ENCODE measurements at regions not wholly inside any gene's neighbourhood (a gene's known extent, or its start where the extent isn't known, plus 50 kb on each side); places are given as distances from the start of the nearest gene placed in this dataset.

DNA sequence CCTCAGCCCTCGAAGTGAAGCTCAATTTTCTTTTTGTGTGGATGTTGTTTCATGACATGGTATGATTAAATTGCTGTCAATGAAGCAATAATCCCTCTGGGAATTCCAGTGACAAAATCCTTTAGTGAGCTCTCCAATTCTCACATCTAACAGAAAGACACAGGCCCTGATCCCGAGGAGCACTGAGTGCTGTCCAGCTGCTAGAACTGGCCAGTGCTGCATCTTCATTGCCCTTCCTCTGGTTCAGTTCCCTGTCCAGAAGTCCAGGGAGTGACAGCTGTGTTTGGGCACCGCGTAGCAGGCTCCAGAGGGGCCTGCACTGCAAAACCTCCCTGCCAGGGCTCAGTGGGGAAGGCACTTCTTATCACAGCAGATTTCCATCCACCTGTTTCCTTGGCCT lies 516.8 kb upstream of the ATP11B start:
- Histone ChIP-seq H3K27me3 (ENCODE audit: control insufficient read depth, insufficient read depth, low read length) (no peaks in the 10 kb centered on the region), H3K9me3 (ENCODE audit: control insufficient read depth, insufficient read depth, low read length) (no peaks in the 10 kb centered on the region), H3K27ac (ENCODE audit: low read length) (no peak overlapping the region), H3K4me3 (ENCODE audit: low read length) (no peak overlapping the region), H3K36me3 (ENCODE audit: control insufficient read depth, insufficient read depth, low read length) (no peaks in the 10 kb centered on the region), H3K4me1 (ENCODE audit: control insufficient read depth, insufficient read depth, low read length) (no peaks in the 10 kb centered on the region)
- Mint-ChIP-seq H3K4me1 (no peaks in the 10 kb centered on the region), H3K4me3 (no peak overlapping the region), H3K27ac (no peak overlapping the region), H3K36me3 (no peaks in the 10 kb centered on the region), H3K27me3 (ENCODE audit: low read depth in 2 of 2) (no peaks in the 10 kb centered on the region), H3K9me3 (peaks cover 2 to 7% of the 10 kb centered on the region in 2 donors)
- no peak for ATAC-seq
- 49% methylated on average over 3 of the region's 4 CpGs for WGBS (ENCODE audit: insufficient coverage)
- no peak for DNase-seq
- TF ChIP-seq, protein P1, sequence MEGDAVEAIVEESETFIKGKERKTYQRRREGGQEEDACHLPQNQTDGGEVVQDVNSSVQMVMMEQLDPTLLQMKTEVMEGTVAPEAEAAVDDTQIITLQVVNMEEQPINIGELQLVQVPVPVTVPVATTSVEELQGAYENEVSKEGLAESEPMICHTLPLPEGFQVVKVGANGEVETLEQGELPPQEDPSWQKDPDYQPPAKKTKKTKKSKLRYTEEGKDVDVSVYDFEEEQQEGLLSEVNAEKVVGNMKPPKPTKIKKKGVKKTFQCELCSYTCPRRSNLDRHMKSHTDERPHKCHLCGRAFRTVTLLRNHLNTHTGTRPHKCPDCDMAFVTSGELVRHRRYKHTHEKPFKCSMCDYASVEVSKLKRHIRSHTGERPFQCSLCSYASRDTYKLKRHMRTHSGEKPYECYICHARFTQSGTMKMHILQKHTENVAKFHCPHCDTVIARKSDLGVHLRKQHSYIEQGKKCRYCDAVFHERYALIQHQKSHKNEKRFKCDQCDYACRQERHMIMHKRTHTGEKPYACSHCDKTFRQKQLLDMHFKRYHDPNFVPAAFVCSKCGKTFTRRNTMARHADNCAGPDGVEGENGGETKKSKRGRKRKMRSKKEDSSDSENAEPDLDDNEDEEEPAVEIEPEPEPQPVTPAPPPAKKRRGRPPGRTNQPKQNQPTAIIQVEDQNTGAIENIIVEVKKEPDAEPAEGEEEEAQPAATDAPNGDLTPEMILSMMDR (IDR thresholded peaks at IDR 0.05) = no peak
- intact Hi-C loops (cut with micrococcal nuclease) = no loop called here

DNA sequence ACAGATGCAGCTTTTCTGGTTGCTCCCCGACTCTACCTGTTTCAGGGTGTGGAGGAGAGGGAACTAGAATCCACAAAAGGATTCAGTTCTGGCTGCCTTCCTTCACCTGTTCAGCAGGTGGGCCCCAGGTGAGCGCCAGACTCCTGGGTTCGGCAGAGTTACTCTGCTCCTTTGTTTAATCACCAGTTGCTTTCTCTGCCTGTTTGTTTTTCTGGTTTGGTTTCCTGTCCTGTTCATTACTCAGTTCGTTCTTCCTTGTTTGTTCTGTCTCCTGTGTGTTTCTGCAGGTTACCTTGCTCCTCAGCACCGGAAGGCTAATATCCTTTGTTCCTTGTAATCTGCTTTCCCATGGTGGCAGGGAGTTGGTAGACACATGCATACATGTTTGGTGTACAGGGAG lies 508.5 kb upstream of the ATP11B start:
- Histone ChIP-seq H3K4me1 (ENCODE audit: control insufficient read depth, insufficient read depth, low read length) (no peaks in the 10 kb centered on the region), H3K27me3 (ENCODE audit: control insufficient read depth, insufficient read depth, low read length) (no peaks in the 10 kb centered on the region), H3K27ac (ENCODE audit: low read length) (no peak overlapping the region), H3K4me3 (ENCODE audit: low read length) (no peak overlapping the region), H3K36me3 (ENCODE audit: control insufficient read depth, insufficient read depth, low read length) (no peaks in the 10 kb centered on the region), H3K9me3 (ENCODE audit: control insufficient read depth, insufficient read depth, low read length) (no peaks in the 10 kb centered on the region)
- no peak for ATAC-seq
- 77% methylated on average over 5 of the region's 5 CpGs for WGBS (ENCODE audit: insufficient coverage)
- no peak overlapping the region for H3K27ac Mint-ChIP-seq
- no peak for DNase-seq
- no peaks in the 10 kb centered on the region for H3K36me3 Mint-ChIP-seq
- intact Hi-C loops (cut with micrococcal nuclease) = no loop called here
- H3K9me3 Mint-ChIP-seq = peaks cover 3 to 4% of the 10 kb centered on the region in 2 donors
- H3K27me3 Mint-ChIP-seq (ENCODE audit: low read depth in 2 of 2) = no peaks in the 10 kb centered on the region
- no peaks in the 10 kb centered on the region for H3K4me1 Mint-ChIP-seq
- H3K4me3 Mint-ChIP-seq = no peak overlapping the region
- TF ChIP-seq, protein P1 (IDR thresholded peaks at IDR 0.05) = no peak

DNA sequence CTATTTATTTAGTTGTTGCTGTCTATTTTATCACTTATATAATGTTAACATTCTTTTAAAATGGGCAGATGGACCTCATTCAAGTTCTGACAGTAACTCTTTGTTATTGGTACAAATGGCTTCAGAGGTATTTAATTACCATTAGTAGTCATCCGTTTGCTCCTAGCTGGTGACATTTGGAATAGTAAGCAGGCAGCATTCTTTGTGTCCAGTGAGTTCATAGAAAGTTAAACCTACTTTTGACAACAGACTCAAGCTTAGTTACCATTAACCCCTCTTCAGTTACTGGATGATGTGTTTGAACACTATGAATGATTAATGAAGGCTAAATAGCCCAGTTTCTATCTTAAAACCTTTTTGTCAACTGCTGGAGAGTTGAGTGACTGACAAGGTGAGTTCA lies 500.7 kb upstream of the ATP11B start:
- Mint-ChIP-seq H3K9me3 (peaks cover 3% of the 10 kb centered on the region in 2 donors), H3K27me3 (ENCODE audit: low read depth in 2 of 2) (no peaks in the 10 kb centered on the region), H3K36me3 (no peaks in the 10 kb centered on the region), H3K4me3 (no peak overlapping the region), H3K4me1 (no peaks in the 10 kb centered on the region), H3K27ac (no peak overlapping the region)
- Histone ChIP-seq H3K27ac (ENCODE audit: low read length) (no peak overlapping the region), H3K9me3 (ENCODE audit: control insufficient read depth, insufficient read depth, low read length) (no peaks in the 10 kb centered on the region), H3K27me3 (ENCODE audit: control insufficient read depth, insufficient read depth, low read length) (no peaks in the 10 kb centered on the region), H3K4me3 (ENCODE audit: low read length) (no peak overlapping the region), H3K36me3 (ENCODE audit: control insufficient read depth, insufficient read depth, low read length) (no peaks in the 10 kb centered on the region), H3K4me1 (ENCODE audit: control insufficient read depth, insufficient read depth, low read length) (no peaks in the 10 kb centered on the region)
- TF ChIP-seq, protein P1 (IDR thresholded peaks at IDR 0.05) = no peak
- DNase-seq (no peak), ATAC-seq (no peak)
- WGBS (ENCODE audit: insufficient coverage) = 90% methylated on average over 1 of the region's 1 CpG
- intact Hi-C loops (cut with micrococcal nuclease) = no loop called here

- ATAC-seq (no peak), DNase-seq (no peak)
- Histone ChIP-seq H3K9me3 (ENCODE audit: control insufficient read depth, insufficient read depth, low read length) (no peaks in the 10 kb centered on the region), H3K27me3 (ENCODE audit: control insufficient read depth, insufficient read depth, low read length) (no peaks in the 10 kb centered on the region), H3K4me3 (ENCODE audit: low read length) (no peak overlapping the region), H3K4me1 (ENCODE audit: control insufficient read depth, insufficient read depth, low read length) (no peaks in the 10 kb centered on the region), H3K36me3 (ENCODE audit: control insufficient read depth, insufficient read depth, low read length) (no peaks in the 10 kb centered on the region), H3K27ac (ENCODE audit: low read length) (no peak overlapping the region)
- 100% methylated on average over 2 of the region's 2 CpGs for WGBS (ENCODE audit: insufficient coverage)
- Mint-ChIP-seq H3K9me3 (peaks cover 3% of the 10 kb centered on the region in 2 donors), H3K4me3 (no peak overlapping the region), H3K27me3 (ENCODE audit: low read depth in 2 of 2) (no peaks in the 10 kb centered on the region), H3K27ac (no peak overlapping the region), H3K4me1 (no peaks in the 10 kb centered on the region), H3K36me3 (no peaks in the 10 kb centered on the region)
- intact Hi-C loops (cut with micrococcal nuclease) = no loop called here
- TF ChIP-seq, protein P1 (IDR thresholded peaks at IDR 0.05) = no peak
Measured at GRCh38 chr3:182294256-182294655, 499.0 kb upstream of the ATP11B start.
